ENCODE measurements at regions not wholly inside any gene's neighbourhood (a gene's known extent, or its start where the extent isn't known, plus 50 kb on each side); places are given as distances from the start of the nearest gene placed in this dataset.

GRCh38 chr13:80058626-80059025 lies 282.3 kb downstream of the SPRY2 start:
- ATAC-seq (no peak), DNase-seq (no peak)
- Mint-ChIP-seq H3K9me3 (ENCODE audit: low read depth) (no peaks in the 10 kb centered on the region), H3K27ac (no peak overlapping the region), H3K4me3 (no peak overlapping the region), H3K4me1 (peaks cover 6% of the 10 kb centered on the region), H3K36me3 (ENCODE audit: low read depth) (no peaks in the 10 kb centered on the region), H3K27me3 (no peaks in the 10 kb centered on the region)
- ChIA-PET CTCF (no interaction called here), POLR2A (no interaction called here)
- intact Hi-C loops (cut with DNase I, micrococcal nuclease): no loop called here

DNA sequence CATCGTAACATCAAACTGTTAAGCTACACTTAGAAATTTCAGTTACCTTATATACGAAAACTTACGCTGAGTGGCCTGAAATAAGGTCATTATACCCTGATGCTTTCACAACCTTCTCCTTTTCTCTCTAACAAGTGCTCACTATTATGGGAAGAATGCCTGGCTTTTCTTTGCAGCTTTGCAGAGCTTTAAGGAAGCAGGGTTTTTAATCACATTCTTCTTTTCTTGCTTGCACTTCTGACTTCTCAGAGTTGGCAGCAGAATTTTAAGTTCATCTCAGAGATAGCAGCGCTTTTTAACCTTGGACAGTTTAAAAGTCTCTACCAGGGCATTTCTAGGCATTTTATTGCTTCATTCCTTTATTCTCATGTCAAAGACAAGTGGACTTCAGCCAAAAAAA lies 285.1 kb downstream of the SPRY2 start:
- Mint-ChIP-seq H3K36me3 (ENCODE audit: low read depth) (no peaks in the 10 kb centered on the region), H3K4me3 (no peak overlapping the region), H3K9me3 (ENCODE audit: low read depth) (no peaks in the 10 kb centered on the region), H3K4me1 (peaks cover 6% of the 10 kb centered on the region), H3K27ac (no peak overlapping the region), H3K27me3 (peaks cover 3% of the 10 kb centered on the region)
- intact Hi-C loops (cut with DNase I, micrococcal nuclease): no loop called here
- ATAC-seq (no peak), DNase-seq (no peak)
- POLR2A ChIA-PET: no interaction called here
- CTCF ChIA-PET: no interaction called here

- DNase-seq: no peak
- Mint-ChIP-seq H3K9me3 (ENCODE audit: low read depth) (no peaks in the 10 kb centered on the region), H3K36me3 (ENCODE audit: low read depth) (no peaks in the 10 kb centered on the region), H3K27me3 (peaks cover 8% of the 10 kb centered on the region), H3K4me3 (no peak overlapping the region), H3K4me1 (peaks cover 11% of the 10 kb centered on the region), H3K27ac (no peak overlapping the region)
- intact Hi-C loops (cut with DNase I, micrococcal nuclease): no loop called here
- CTCF ChIA-PET: no interaction called here
- peak; percentile 80 for ATAC-seq
- POLR2A ChIA-PET: no interaction called here
Measured at GRCh38 chr13:80054806-80055205, 286.1 kb downstream of the SPRY2 start.

GRCh38 chr13:80052286-80052685 lies 288.6 kb downstream of the SPRY2 start:
- Mint-ChIP-seq H3K27ac (no peak overlapping the region), H3K36me3 (ENCODE audit: low read depth) (no peaks in the 10 kb centered on the region), H3K9me3 (ENCODE audit: low read depth) (no peaks in the 10 kb centered on the region), H3K27me3 (peaks cover 11% of the 10 kb centered on the region), H3K4me3 (no peak overlapping the region), H3K4me1 (peaks cover 22% of the 10 kb centered on the region)
- intact Hi-C loops (cut with DNase I, micrococcal nuclease): no loop called here
- ChIA-PET CTCF (interaction anchor here (0.8 kb wide), 1 partner anchor 10 kb away, joined by 3 read pairs; no protein-coding TSS in a partner anchor), POLR2A (no interaction called here)
- ATAC-seq: no peak
- no peak for DNase-seq

- H3K4me1 Mint-ChIP-seq: peaks cover 22% of the 10 kb centered on the region
- CTCF ChIA-PET: interaction anchor here (0.5 to 0.6 kb wide), 2 partner anchors 14 to 40 kb away, joined by 3 read pairs; no protein-coding TSS in a partner anchor
- DNase-seq (no peak), ATAC-seq (no peak)
- H3K27ac Mint-ChIP-seq: no peak overlapping the region
- POLR2A ChIA-PET: no interaction called here
- H3K27me3 Mint-ChIP-seq: peaks cover 13% of the 10 kb centered on the region
- H3K36me3 Mint-ChIP-seq (ENCODE audit: low read depth): no peaks in the 10 kb centered on the region
- H3K4me3 Mint-ChIP-seq: no peak overlapping the region
- H3K9me3 Mint-ChIP-seq (ENCODE audit: low read depth): no peaks in the 10 kb centered on the region
- intact Hi-C loops (cut with DNase I, micrococcal nuclease): no loop called here
Measured at GRCh38 chr13:80050252-80050651, 290.7 kb downstream of the SPRY2 start.

GRCh38 chr13:80048802-80049201 lies 292.1 kb downstream of the SPRY2 start:
- DNase-seq (peak; percentile 85), ATAC-seq (peak; percentile 98)
- H3K9me3 Mint-ChIP-seq (ENCODE audit: low read depth): no peaks in the 10 kb centered on the region
- H3K4me3 Mint-ChIP-seq: no peak overlapping the region
- ChIA-PET CTCF (interaction anchor here (0.7 to 0.9 kb wide), 2 partner anchors 603 to 625 kb away, joined by 3 read pairs; no protein-coding TSS in a partner anchor), POLR2A (no interaction called here)
- intact Hi-C loops (cut with DNase I, micrococcal nuclease): loop anchor here in 1 of 2 experiments (5.0 kb wide), 1 partner anchor 293 kb away; the partner anchor contains the start of gene SPRY2
- peaks cover 14% of the 10 kb centered on the region for H3K27me3 Mint-ChIP-seq
- no peak overlapping the region for H3K27ac Mint-ChIP-seq
- H3K36me3 Mint-ChIP-seq (ENCODE audit: low read depth): no peaks in the 10 kb centered on the region
- H3K4me1 Mint-ChIP-seq: peaks cover 16% of the 10 kb centered on the region

GRCh38 chr13:80048030-80048429 lies 292.9 kb downstream of the SPRY2 start:
- Mint-ChIP-seq H3K4me3 (no peak overlapping the region), H3K27ac (no peak overlapping the region)

DNA sequence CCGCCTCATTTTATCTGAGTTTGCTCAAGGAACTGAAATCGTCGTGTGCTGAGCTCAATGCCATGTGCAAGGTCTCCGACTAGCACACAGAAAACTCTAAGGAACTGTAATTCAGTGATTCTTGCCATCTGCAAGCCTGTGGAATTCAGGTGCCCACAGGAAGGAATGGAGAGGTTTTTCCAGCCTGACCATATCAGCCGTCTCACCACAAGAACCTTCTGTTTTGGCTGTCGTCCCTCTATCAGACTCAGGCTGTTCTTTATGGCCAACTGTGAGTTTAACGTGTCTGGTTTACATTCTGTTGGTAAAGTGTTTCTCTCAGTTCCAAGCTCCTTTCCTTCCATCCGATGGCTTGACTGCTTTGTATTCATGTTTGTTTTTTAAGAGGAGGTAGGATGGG lies 293.5 kb downstream of the SPRY2 start:
- Mint-ChIP-seq H3K4me3 (no peak overlapping the region), H3K27me3 (peaks cover 14% of the 10 kb centered on the region), H3K9me3 (ENCODE audit: low read depth) (no peaks in the 10 kb centered on the region), H3K36me3 (ENCODE audit: low read depth) (no peaks in the 10 kb centered on the region), H3K4me1 (peaks cover 16% of the 10 kb centered on the region), H3K27ac (no peak overlapping the region)
- intact Hi-C loops (cut with DNase I, micrococcal nuclease): loop anchor here in 1 of 2 experiments (5.0 kb wide), 1 partner anchor 295 kb away; the partner anchor contains the start of gene SPRY2
- ATAC-seq (no peak), DNase-seq (no peak)
- ChIA-PET POLR2A (no interaction called here), CTCF (no interaction called here)

More at GRCh38 chr13:80048030-80048429, 292.9 kb downstream of the SPRY2 start:
- Mint-ChIP-seq H3K27me3 (peaks cover 14% of the 10 kb centered on the region), H3K4me1 (peaks cover 16% of the 10 kb centered on the region), H3K9me3 (ENCODE audit: low read depth) (no peaks in the 10 kb centered on the region), H3K36me3 (ENCODE audit: low read depth) (no peaks in the 10 kb centered on the region)
- CTCF ChIA-PET: interaction anchor here (0.9 kb wide), 1 partner anchor 624 kb away, joined by 3 read pairs; no protein-coding TSS in a partner anchor
- intact Hi-C loops (cut with DNase I, micrococcal nuclease): loop anchor here in 1 of 2 experiments (5.0 kb wide), 1 partner anchor 294 kb away; the partner anchor contains the start of gene SPRY2
- DNase-seq: no peak
- POLR2A ChIA-PET: no interaction called here
- no peak for ATAC-seq

DNA sequence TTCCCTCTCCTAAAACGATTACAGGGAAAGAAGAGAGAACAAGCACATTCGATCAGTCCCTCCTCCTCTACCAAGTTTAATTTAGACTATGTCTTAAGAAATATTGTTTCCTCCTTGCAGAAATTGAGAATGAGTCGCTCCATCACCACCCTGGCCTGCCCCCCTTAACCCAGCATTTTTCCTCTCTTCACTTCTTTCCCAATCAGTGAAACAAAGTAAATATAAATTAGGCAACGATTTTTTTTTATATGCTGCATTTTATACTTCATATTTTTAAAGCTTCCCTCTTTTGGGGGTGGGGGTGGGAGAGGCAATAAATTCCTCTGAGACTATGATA lies 300.0 kb downstream of the SPRY2 start:
- no peak overlapping the region for H3K27ac Mint-ChIP-seq

GRCh38 chr13:80040196-80040980 lies 300.5 kb downstream of the SPRY2 start:
- no peak overlapping the region for H3K27ac Mint-ChIP-seq
- H3K36me3 Mint-ChIP-seq (ENCODE audit: low read depth): no peaks in the 10 kb centered on the region
- POLR2A ChIA-PET: no interaction called here
- H3K9me3 Mint-ChIP-seq (ENCODE audit: low read depth): no peaks in the 10 kb centered on the region
- H3K4me1 Mint-ChIP-seq: peaks cover 5% of the 10 kb centered on the region
- CTCF ChIA-PET: no interaction called here
- ATAC-seq: no peak
- DNase-seq: no peak
- H3K4me3 Mint-ChIP-seq: no peak overlapping the region
- intact Hi-C loops (cut with DNase I, micrococcal nuclease): no loop called here
- peaks cover 2% of the 10 kb centered on the region for H3K27me3 Mint-ChIP-seq

More for the DNA sequence above, 300.0 kb downstream of the SPRY2 start:
- Mint-ChIP-seq H3K27me3 (peaks cover 2% of the 10 kb centered on the region), H3K4me3 (no peak overlapping the region), H3K4me1 (peaks cover 5% of the 10 kb centered on the region), H3K9me3 (ENCODE audit: low read depth) (no peaks in the 10 kb centered on the region), H3K36me3 (ENCODE audit: low read depth) (no peaks in the 10 kb centered on the region)
- DNase-seq: no peak
- ChIA-PET POLR2A (no interaction called here), CTCF (no interaction called here)
- intact Hi-C loops (cut with DNase I, micrococcal nuclease): no loop called here
- ATAC-seq: no peak

DNA sequence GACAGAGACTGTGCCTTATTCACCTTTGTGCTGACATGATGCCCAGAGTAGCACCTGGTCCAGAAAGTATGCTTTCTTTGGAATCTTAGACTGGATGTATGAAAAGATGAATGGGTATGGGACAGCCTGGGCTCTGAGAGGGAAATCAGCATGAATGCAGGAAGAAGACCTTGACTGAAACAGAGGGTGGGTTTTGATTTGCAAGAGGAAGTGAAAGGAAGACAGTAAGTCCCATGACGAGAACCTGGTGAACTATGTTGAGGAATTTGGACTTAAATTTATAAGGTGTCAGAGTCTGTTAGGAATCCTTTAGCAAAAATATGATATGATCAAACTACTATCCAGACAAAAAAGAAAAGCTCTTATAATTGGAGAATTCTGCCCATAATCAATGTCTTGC lies 301.9 kb downstream of the SPRY2 start:
- DNase-seq (no peak), ATAC-seq (no peak)
- Mint-ChIP-seq H3K4me1 (peaks cover 5% of the 10 kb centered on the region), H3K36me3 (ENCODE audit: low read depth) (no peaks in the 10 kb centered on the region), H3K4me3 (no peak overlapping the region), H3K9me3 (ENCODE audit: low read depth) (no peaks in the 10 kb centered on the region), H3K27me3 (no peaks in the 10 kb centered on the region), H3K27ac (no peak overlapping the region)
- intact Hi-C loops (cut with DNase I, micrococcal nuclease): no loop called here
- ChIA-PET CTCF (interaction anchor here (0.8 kb wide), 1 partner anchor 619 kb away, joined by 3 read pairs; no protein-coding TSS in a partner anchor), POLR2A (no interaction called here)

- no peaks in the 10 kb centered on the region for H3K36me3 Mint-ChIP-seq (ENCODE audit: low read depth)
- H3K4me3 Mint-ChIP-seq: no peak overlapping the region
- no peak overlapping the region for H3K27ac Mint-ChIP-seq
- no peak for ATAC-seq
- intact Hi-C loops (cut with DNase I, micrococcal nuclease): no loop called here
- no peaks in the 10 kb centered on the region for H3K27me3 Mint-ChIP-seq
- CTCF ChIA-PET: interaction anchor here (0.8 kb wide), 1 partner anchor 618 kb away, joined by 3 read pairs; no protein-coding TSS in a partner anchor
- H3K9me3 Mint-ChIP-seq (ENCODE audit: low read depth): no peaks in the 10 kb centered on the region
- peaks cover 5% of the 10 kb centered on the region for H3K4me1 Mint-ChIP-seq
- no peak for DNase-seq
- POLR2A ChIA-PET: no interaction called here
Measured at GRCh38 chr13:80038371-80038770, 302.6 kb downstream of the SPRY2 start.
